Suprapubic skin (tissue), 4 donors: ENCODE measurements at regions not wholly inside any gene's neighbourhood (a gene's known extent, or its start where the extent isn't known, plus 50 kb on each side); places are given as distances from the start of the nearest gene placed in this dataset.

ENCODE experiments used
- CTCF ChIP-seq, 2 donors: fragments of 200-600 bp in 1 of 2; fragments of 450-650 bp in 1 of 2; sonication (generic) in 1 of 2; IDR thresholded peaks; one replicate each; pipeline ENCODE4 v1.5.1; 2016 to 2019; ENCODE audit warnings: antibody characterized with exemption in 2 of 2, mild to moderate bottlenecking in 1 of 2, moderate library complexity in 1 of 2
- POLR2A ChIP-seq, 2 donors: fragments of 450-650 bp; IDR thresholded peaks; one replicate each; pipeline ENCODE4 v1.6.1; 2017; ENCODE audit warnings: antibody characterized with exemption in 2 of 2, mild to moderate bottlenecking in 2 of 2, moderate library complexity in 2 of 2
- POLR2AphosphoS5 ChIP-seq, 3 donors: sonication (generic); formaldehyde crosslinking; IDR thresholded peaks; one replicate each; pipeline ENCODE4 v1.6.1; 2017; ENCODE audit warnings: antibody characterized with exemption in 3 of 3

GRCh38 chr16:77502448-77502847, 67.6 kb upstream of the ADAMTS18 start:
- TF ChIP-seq CTCF (IDR thresholded peaks at IDR 0.05) = no peak
- no peak for TF ChIP-seq POLR2A (IDR thresholded peaks at IDR 0.05)
- no peak for TF ChIP-seq POLR2AphosphoS5 (IDR thresholded peaks at IDR 0.05)
